ENCODE measurements at regions not wholly inside any gene's neighbourhood (a gene's known extent, or its start where the extent isn't known, plus 50 kb on each side); places are given as distances from the start of the nearest gene placed in this dataset.

- TF ChIP-seq, protein P1, sequence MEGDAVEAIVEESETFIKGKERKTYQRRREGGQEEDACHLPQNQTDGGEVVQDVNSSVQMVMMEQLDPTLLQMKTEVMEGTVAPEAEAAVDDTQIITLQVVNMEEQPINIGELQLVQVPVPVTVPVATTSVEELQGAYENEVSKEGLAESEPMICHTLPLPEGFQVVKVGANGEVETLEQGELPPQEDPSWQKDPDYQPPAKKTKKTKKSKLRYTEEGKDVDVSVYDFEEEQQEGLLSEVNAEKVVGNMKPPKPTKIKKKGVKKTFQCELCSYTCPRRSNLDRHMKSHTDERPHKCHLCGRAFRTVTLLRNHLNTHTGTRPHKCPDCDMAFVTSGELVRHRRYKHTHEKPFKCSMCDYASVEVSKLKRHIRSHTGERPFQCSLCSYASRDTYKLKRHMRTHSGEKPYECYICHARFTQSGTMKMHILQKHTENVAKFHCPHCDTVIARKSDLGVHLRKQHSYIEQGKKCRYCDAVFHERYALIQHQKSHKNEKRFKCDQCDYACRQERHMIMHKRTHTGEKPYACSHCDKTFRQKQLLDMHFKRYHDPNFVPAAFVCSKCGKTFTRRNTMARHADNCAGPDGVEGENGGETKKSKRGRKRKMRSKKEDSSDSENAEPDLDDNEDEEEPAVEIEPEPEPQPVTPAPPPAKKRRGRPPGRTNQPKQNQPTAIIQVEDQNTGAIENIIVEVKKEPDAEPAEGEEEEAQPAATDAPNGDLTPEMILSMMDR (IDR thresholded peaks at IDR 0.05; ENCODE audit: control extremely low read depth in 1 of 3, insufficient read depth in 1 of 3, low read depth in 1 of 3, low read length in 3 of 3), result no peak
- TF ChIP-seq EZH2 (IDR thresholded peaks at IDR 0.05; ENCODE audit: low read depth, low read length, severe bottlenecking) (no peak), USF2 (IDR thresholded peaks at IDR 0.05; ENCODE audit: low read length) (no peak), POLR2AphosphoS5 (IDR thresholded peaks at IDR 0.05; ENCODE audit: low read depth, low read length) (no peak), RFX5 (IDR thresholded peaks at IDR 0.05; ENCODE audit: borderline replicate concordance, low read depth, low read length) (no peak), SIN3A (conservative IDR thresholded peaks at IDR 0.05 in 1 of 2, IDR thresholded peaks at IDR 0.05 in 1 of 2; ENCODE audit: low read depth in 1 of 2, low read length in 2 of 2) (no peak), RAD21 (IDR thresholded peaks at IDR 0.05 in 1 of 2, conservative IDR thresholded peaks at IDR 0.05 in 1 of 2; ENCODE audit: low read depth in 2 of 2, low read length in 2 of 2) (no peak), CBX5 (IDR thresholded peaks at IDR 0.05; ENCODE audit: low read depth, low read length) (no peak), POLR2A (IDR thresholded peaks at IDR 0.05; ENCODE audit: control extremely low read depth in 1 of 2, low read depth in 2 of 2, low read length in 2 of 2) (no peak), POU5F1 (IDR thresholded peaks at IDR 0.05; ENCODE audit: low read depth, low read length) (no peak)
- TF ChIP-seq, protein P2, sequence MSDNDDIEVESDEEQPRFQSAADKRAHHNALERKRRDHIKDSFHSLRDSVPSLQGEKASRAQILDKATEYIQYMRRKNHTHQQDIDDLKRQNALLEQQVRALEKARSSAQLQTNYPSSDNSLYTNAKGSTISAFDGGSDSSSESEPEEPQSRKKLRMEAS (IDR thresholded peaks at IDR 0.05), result no peak
Observed at GRCh38 chr6:19524366-19525186, 312.6 kb upstream of the ID4 start.

Measured in H1 (cell line).